GM19238 (cell line): ENCODE measurements at regions not wholly inside any gene's neighbourhood (a gene's known extent, or its start where the extent isn't known, plus 50 kb on each side); places are given as distances from the start of the nearest gene placed in this dataset.
"Not testable (repeated sequence)": the region's sequence is repeated elsewhere in the genome, so short reads cannot be mapped to it uniquely, and the experiment has no call there.

Experiments used
- DNase-seq: peaks from one replicate; pipeline ENCODE4 v3.0.0; 2011; ENCODE audit warnings: low spot score; ENCODE audit not compliant: insufficient read length

DNA sequence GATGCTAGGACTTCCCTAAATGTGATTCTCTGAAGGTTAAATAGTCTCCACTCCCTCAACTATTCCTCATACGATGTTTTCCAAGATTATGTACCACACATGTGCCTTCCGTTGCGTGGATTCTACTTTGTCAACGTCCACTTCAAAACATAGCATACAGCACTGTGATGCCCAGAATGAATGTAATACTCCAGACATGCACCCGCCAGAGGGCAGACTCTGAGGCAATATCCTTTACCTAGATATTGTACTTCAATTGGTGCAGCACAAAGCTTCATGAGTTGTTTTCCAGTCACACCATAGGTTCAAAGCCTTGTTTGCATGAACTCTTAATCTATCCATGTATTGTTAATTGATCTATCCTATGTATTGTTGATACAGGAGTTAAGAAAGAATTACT, 201.0 kb upstream of the NABP1 start:
- no peak for DNase-seq

- DNase-seq = no peak
These were observed 198.9 kb upstream of the NABP1 start for GRCh38 chr2:191478799-191479679.

DNA sequence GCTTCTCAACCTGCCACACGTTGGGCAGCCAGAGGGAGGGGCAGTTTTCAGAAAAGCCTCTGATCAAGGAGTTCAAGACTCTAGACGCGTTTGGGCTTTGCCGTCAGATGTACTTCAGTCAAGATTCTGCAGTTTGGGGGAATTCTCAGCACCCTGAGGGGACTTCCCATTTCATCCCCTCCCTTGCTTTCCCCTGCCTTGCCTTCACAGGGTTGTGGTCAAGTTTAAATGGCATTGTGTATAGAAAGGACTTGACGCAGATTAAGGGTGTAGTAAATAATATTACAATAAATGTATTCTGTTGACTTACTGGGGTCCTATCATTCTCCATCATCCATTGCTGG, 198.3 kb upstream of the NABP1 start:
- no peak for DNase-seq

DNA sequence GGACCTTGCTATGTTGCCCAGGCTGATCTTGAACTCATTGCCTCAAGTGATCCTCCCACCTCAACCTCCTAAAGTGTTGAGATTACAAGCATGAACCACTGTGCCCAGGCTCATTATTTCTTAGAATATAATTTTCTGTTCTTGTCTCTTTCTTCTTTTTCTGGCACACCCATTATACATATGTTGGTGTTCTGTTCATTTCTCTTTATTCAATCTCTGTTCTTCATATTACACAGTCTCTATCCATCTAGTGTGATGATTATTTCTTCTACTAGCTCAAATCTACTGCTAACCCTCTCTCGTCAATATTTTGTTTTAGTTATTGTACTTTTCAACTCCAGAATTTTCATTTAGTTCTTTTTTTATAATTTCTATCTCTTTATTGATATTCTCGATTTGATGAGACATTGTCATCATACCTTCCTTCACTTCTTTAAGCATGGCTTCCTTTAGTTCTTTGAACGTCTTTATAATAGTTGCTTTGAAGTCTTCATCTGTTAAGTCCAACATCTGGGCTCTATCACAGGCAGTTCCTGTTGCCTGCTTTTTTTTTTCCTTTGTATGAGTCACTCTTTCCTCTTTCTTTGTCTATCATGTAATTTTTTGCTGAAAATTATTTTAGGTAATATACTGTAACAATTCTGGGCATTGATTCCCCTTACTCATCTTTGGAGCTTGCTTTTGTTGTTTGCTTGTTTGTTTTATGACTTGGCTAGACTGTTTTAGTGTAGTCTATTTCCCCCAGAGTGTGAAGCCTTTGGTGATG, 196.4 kb upstream of the NABP1 start:
- no peak for DNase-seq

GRCh38 chr2:191483117-191483516, 194.8 kb upstream of the NABP1 start:
- DNase-seq = no peak

DNA sequence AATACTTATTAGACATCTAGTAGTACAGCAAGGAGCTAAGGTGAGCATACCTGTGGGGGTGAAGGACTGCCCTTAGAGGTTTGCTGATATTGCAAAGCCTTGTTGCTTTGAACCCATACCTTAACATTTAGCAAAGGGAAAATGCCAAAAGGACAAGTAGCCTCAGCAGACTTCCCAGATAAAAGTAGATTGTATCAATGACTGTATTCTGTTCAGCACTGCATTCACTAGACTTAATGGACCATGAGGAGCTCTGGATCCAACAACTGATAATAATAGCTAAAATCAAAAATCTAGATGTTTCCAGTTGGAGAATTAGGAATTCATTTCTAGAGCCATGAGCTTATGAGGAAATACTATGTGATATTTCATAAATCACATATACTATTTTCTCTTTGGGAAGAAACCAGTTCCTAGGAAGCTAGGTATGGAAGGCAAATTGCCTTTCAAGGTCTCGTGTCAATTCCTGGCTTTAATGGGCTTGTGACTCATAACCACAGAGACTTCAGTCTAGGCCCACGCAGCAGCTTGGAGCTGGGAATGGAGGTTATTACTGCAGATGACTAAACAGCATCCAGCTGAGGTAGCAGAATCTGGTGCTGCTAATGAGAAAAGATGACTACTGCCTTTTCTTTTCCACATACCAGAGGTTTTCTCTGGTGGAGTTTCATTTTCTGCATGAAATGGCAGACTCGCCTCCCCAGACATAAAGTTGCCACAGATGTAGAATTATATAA, 191.2 kb upstream of the NABP1 start:
- DNase-seq = no peak

DNA sequence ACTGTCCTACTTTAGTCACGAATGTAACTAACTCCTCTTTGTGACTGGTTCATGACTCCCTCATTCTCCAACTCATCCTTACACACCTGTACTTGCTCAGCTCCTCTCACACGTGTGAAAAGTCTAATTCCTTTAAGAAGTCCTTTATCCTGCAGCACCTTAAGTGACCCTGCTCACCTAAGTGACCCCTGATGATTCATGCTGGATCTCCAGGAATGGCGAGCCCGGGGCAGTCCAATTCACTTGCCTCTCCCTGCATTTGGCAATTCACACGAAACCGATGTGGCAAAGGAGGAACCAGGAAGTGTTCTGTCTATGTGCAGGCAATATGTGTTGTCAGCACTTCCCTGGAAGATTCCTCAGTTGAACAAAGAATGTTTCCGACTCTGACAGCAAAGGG, 189.8 kb upstream of the NABP1 start:
- no peak for DNase-seq

DNA sequence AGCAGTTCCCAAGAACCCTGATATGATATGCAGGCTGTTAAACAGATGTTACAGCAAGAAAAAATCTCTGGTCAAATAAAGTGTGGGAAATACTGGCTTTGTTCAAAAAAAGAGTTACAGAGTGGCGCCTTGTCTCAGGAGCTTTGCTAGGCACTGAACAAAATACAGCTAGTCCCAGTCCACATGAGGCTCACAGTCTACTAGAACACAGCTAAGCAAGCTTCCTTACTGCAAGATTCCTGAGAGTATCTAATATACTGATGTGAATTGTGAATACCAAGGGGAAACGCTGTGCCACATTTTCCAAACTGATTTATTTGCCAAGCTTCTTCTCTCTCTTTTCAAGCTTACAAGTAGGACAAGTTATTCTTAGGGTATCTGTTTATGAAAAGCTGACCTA, 188.8 kb upstream of the NABP1 start:
- no peak for DNase-seq

- DNase-seq = no peak
These were observed 181.1 kb upstream of the NABP1 start for GRCh38 chr2:191496838-191497237.

DNA sequence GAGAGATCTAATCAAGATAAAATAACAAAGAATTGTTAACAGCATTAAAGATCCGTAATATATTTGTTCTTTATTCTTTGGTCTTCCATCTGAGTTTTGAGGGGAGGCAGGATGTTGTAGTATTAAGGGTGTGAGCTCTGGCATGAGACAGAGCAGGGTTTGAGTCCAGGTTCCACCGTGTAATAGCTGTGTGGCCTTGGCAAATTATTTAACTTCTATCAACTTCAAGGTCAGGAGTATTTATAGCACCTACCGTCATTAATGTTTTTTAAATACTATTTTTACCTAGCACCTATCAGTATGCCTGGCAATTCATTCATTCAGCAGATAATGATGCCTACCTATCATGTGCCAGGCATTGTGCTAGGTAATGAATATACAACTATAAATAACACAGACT, 180.1 kb upstream of the NABP1 start:
- no peak for DNase-seq

DNA sequence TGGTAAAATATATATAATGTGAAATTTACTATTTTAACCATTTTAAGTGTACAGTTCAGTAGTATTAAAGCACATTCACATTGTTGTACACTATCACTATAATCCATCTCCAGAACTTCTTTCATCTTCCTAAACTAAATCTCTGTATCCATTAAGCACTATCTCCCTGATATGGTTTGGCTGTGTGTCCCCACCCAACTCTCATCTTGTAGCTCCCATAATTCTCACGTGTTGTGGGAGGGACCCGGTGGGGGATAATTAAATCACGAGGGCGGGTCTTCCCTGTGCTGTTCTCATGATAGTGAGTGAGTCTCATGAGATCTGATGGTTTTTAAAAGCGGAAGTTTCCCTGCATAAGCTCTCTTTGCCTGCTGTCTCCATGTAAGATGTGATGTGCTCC, 178.9 kb upstream of the NABP1 start:
- DNase-seq = no peak

GRCh38 chr2:191499874-191500565, 177.9 kb upstream of the NABP1 start:
- no peak for DNase-seq

GRCh38 chr2:191500566-191500883, 177.4 kb upstream of the NABP1 start:
- no peak for DNase-seq

- no peak for DNase-seq
These were observed 176.9 kb upstream of the NABP1 start for GRCh38 chr2:191500884-191501560.

- DNase-seq = no peak
These were observed 176.3 kb upstream of the NABP1 start for GRCh38 chr2:191501561-191502168.

- no peak for DNase-seq
These were observed 171.4 kb upstream of the NABP1 start for GRCh38 chr2:191506515-191506914.

DNA sequence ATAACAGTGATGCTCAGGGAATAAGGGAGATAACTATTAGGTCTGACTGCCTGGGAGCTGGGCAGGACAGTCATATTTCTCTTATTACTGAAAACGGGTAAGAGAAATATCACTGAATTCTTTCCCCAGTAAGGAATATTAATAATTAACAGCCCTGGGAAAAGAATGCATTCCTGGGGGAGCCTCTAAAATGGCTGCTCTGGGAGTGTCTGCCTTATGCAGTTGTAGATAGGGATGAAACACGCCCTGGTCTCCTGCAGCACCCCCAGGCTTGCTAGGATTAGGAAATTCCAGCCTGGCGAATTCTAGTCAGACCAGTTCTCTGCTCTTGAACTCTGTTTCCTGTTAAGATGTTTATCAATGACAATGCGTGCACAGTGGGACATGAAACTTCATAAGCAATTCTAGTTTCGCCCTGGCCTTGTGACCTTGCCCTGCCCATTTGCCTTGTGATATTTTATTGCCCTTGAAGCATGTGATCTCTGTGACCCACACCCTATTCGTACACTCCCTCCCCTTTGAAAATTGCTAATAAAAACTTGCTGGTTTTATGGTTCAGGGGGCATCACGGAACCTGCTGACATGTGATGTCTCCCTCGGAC, 170.6 kb upstream of the NABP1 start:
- DNase-seq = not testable (repeated sequence)

DNA sequence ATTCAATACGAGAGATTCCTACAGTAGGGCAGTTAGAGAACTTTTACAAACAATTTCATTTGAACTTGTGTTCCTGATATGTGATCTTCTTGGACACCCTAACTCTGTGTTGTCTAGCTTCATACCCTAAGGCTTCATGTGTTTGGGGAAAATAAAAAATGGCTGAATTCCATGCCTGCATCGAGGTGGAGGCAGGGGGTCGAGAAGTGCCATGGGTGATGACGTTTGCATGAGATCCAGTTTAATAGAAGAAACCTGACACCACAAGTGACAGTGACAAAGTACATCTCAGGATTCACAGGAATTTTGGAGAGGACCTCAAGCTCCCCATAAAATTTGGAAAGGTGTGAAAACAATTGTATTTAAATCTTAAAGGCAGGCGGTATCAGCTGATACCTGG, 169.2 kb upstream of the NABP1 start:
- no peak for DNase-seq

- DNase-seq = no peak
These were observed 165.6 kb upstream of the NABP1 start for GRCh38 chr2:191512216-191512835.

DNA sequence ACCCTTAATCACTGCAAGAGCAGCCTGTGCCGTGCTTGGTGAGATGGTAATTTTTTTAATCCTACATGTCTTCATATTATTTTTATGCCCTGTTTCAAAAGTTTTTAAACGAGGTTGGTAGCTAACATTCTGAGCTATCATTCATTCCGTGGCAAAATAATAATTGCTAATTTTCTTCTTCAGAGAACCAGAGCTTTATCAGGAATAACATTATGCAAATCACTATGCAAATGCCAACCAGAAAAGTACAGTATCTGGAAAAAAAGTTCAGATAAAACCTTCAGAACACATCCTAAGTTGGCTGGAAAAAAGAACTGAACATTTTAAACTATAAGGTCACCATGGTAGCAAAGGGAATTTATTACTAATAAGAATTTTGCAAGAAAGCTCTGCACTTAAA, 165.1 kb upstream of the NABP1 start:
- no peak for DNase-seq
